ENCODE measurements at regions not wholly inside any gene's neighbourhood (a gene's known extent, or its start where the extent isn't known, plus 50 kb on each side); places are given as distances from the start of the nearest gene placed in this dataset.

DNA sequence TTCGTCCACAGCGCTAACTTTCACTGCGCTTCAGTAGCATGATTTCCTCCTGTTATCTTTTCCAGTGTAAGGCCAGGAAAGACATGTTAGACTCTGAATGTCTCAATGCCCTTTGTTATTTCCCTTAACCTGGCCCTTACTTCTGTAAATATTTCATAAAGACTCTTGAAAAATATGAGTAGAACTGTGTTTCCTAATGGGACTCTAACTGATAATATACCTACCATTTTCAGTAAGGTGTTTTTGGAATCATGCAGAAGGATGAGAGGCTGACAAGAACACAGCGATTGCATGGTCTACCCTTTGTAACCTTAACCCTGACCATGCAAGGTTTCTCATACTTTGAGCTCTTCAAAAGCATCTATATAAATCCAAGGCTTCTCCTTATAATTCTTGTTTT lies 550.1 kb downstream of the SLITRK6 start:
- H3K27me3 ChIP-seq, result no peaks in the 10 kb centered on the region
- intact Hi-C loops (cut with DNase I), result no loop called here
- H3K9me3 ChIP-seq (replicated peaks in 1 of 3), result peaks cover 0 to 2% (median 0%) of the 10 kb centered on the region in 3 donors
- H3K4me3 ChIP-seq, result no peak overlapping the region
- 90 to 95% (median 94%) methylated on average over 4 of the region's 4 CpGs for WGBS, 4 donors
- DNase-seq, result no peak
- no peak for TF ChIP-seq POLR2A (IDR thresholded peaks at IDR 0.05)
- no peak for TF ChIP-seq CTCF (IDR thresholded peaks at IDR 0.05)
- no peaks in the 10 kb centered on the region for H3K4me1 ChIP-seq (replicated peaks in 1 of 2)
- H3K27ac ChIP-seq, result no peak overlapping the region
- no peaks in the 10 kb centered on the region for H3K36me3 ChIP-seq (replicated peaks in 1 of 2)

DNA sequence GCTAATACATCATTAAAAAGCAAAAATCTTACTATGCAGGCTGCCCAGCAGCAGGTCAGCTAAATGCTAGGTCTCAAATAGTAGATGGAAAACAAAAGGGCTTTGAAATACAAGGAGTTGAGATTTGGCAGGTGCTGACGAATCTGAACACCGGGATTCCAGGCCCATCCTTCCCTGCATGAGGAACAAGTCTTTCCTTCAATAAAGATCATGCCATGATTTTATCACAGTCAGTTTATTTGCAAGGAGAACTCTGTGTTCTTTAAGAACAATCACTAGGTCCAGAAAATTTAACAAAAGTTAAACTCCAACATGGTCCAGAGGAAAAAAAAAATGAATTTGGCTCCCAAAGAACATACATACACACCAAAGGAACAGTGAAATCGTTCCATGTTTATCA lies 551.4 kb downstream of the SLITRK6 start:
- TF ChIP-seq CTCF (IDR thresholded peaks at IDR 0.05) (no peak), POLR2A (IDR thresholded peaks at IDR 0.05) (no peak)
- H3K36me3 ChIP-seq (replicated peaks in 1 of 2), result no peaks in the 10 kb centered on the region
- no peak for DNase-seq
- H3K27me3 ChIP-seq, result no peaks in the 10 kb centered on the region
- no peaks in the 10 kb centered on the region for H3K4me1 ChIP-seq (replicated peaks in 1 of 2)
- intact Hi-C loops (cut with DNase I), result no loop called here
- no peak overlapping the region for H3K4me3 ChIP-seq
- H3K9me3 ChIP-seq (replicated peaks in 1 of 3), result peaks cover 0 to 4% (median 0%) of the 10 kb centered on the region in 3 donors
- 83 to 89% (median 85%) methylated on average over 3 of the region's 3 CpGs for WGBS, 4 donors
- no peak overlapping the region for H3K27ac ChIP-seq

- Histone ChIP-seq H3K27ac (no peak overlapping the region), H3K36me3 (replicated peaks in 1 of 2) (no peaks in the 10 kb centered on the region), H3K4me1 (replicated peaks in 1 of 2) (no peaks in the 10 kb centered on the region), H3K9me3 (replicated peaks in 1 of 3) (peaks cover 0 to 4% (median 0%) of the 10 kb centered on the region in 3 donors), H3K4me3 (no peak overlapping the region), H3K27me3 (no peaks in the 10 kb centered on the region)
- no peak for DNase-seq
- WGBS, 4 donors, result 49 to 59% (median 54%) methylated on average over 2 of the region's 2 CpGs
- no peak for TF ChIP-seq POLR2A (IDR thresholded peaks at IDR 0.05)
- no peak for TF ChIP-seq CTCF (IDR thresholded peaks at IDR 0.05)
- intact Hi-C loops (cut with DNase I), result no loop called here
Measured at GRCh38 chr13:85243831-85244230, 555.4 kb downstream of the SLITRK6 start.

- no peak for DNase-seq
- H3K36me3 ChIP-seq (replicated peaks in 1 of 2), result no peaks in the 10 kb centered on the region
- intact Hi-C loops (cut with DNase I), result no loop called here
- H3K27me3 ChIP-seq, result no peaks in the 10 kb centered on the region
- peaks cover 0 to 4% (median 0%) of the 10 kb centered on the region in 3 donors for H3K9me3 ChIP-seq (replicated peaks in 1 of 3)
- no peak overlapping the region for H3K27ac ChIP-seq
- TF ChIP-seq POLR2A (IDR thresholded peaks at IDR 0.05) (no peak), CTCF (IDR thresholded peaks at IDR 0.05) (no peak)
- 25 to 41% (median 31%) methylated on average over 2 of the region's 2 CpGs for WGBS, 4 donors
- H3K4me1 ChIP-seq (replicated peaks in 1 of 2), result no peaks in the 10 kb centered on the region
- no peak overlapping the region for H3K4me3 ChIP-seq
Measured at GRCh38 chr13:85241060-85241459, 558.2 kb downstream of the SLITRK6 start.

Measured in adrenal gland (tissue), 9 donors.